Keratinocyte (primary cell): ENCODE measurements at regions not wholly inside any gene's neighbourhood (a gene's known extent, or its start where the extent isn't known, plus 50 kb on each side); places are given as distances from the start of the nearest gene placed in this dataset.

Source experiments
- EZH2 ChIP-seq: IDR thresholded peaks from one replicate; pipeline ENCODE4 v1.6.1; 2012; ENCODE audit warnings: inconsistent platforms, mild to moderate bottlenecking, low read length, moderate library complexity
- TF ChIP-seq, protein P1 (sequence below), 3 experiments: IDR thresholded peaks in 1 of 3; conservative IDR thresholded peaks in 1 of 3; optimal IDR thresholded peaks in 1 of 3; 2 replicates in 2 of 3; 3 replicates in 1 of 3; pipeline versions ENCODE3 to v1.5.1; 2011; ENCODE audit warnings: low read length in 3 of 3, mild to moderate bottlenecking in 3 of 3, moderate library complexity in 2 of 3, control low read depth in 1 of 3, inconsistent platforms in 1 of 3; ENCODE audit not compliant: insufficient read depth in 2 of 3; ENCODE audit errors: extremely low read depth in 1 of 3

DNA sequence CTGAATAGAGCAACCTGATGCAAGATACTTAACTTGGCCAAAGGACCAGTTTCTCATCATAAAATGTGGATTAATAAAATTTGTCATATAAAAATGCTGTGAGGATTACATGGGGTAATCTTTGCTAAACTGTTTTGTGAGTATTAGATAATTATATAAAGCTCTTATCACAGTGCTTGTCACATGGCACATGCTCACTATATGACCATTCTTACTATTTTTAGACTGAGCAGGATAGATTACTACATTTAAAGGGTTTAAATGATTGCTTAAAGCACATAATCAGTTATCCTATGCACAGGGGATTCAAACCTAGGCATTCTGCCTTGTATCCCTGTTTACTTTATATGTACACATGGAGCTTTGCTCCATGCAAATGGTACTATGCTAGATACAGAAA, 82.9 kb upstream of the COL24A1 start:
- TF ChIP-seq, protein P1, sequence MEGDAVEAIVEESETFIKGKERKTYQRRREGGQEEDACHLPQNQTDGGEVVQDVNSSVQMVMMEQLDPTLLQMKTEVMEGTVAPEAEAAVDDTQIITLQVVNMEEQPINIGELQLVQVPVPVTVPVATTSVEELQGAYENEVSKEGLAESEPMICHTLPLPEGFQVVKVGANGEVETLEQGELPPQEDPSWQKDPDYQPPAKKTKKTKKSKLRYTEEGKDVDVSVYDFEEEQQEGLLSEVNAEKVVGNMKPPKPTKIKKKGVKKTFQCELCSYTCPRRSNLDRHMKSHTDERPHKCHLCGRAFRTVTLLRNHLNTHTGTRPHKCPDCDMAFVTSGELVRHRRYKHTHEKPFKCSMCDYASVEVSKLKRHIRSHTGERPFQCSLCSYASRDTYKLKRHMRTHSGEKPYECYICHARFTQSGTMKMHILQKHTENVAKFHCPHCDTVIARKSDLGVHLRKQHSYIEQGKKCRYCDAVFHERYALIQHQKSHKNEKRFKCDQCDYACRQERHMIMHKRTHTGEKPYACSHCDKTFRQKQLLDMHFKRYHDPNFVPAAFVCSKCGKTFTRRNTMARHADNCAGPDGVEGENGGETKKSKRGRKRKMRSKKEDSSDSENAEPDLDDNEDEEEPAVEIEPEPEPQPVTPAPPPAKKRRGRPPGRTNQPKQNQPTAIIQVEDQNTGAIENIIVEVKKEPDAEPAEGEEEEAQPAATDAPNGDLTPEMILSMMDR (optimal IDR thresholded peaks at IDR 0.05 in 1 of 3, IDR thresholded peaks at IDR 0.05 in 1 of 3, conservative IDR thresholded peaks at IDR 0.05 in 1 of 3; ENCODE audit: extremely low read depth in 1 of 3, insufficient read depth in 2 of 3, low read length in 3 of 3): no peak
- TF ChIP-seq EZH2: no peak
